Thymus (tissue), 11 donors: ENCODE measurements at regions not wholly inside any gene's neighbourhood (a gene's known extent, or its start where the extent isn't known, plus 50 kb on each side); places are given as distances from the start of the nearest gene placed in this dataset.
"Not testable (repeated sequence)": the region's sequence is repeated elsewhere in the genome, so short reads cannot be mapped to it uniquely, and the experiment has no call there.

ENCODE experiments used
- DNase-seq, 9 donors: peaks; one replicate each; pipeline ENCODE4 v3.0.0-alpha.2; 2013; ENCODE audit warnings: low spot score in 9 of 9, low read depth in 6 of 9, missing footprints in 1 of 9
- H3K27ac ChIP-seq, 2 donors: one replicate each; pipeline ENCODE4 v1.5.1; 2013; ENCODE audit warnings: control low read depth in 1 of 2, low read depth in 1 of 2, low read length in 1 of 2, mild to moderate bottlenecking in 1 of 2, moderate library complexity in 1 of 2
- H3K27me3 ChIP-seq, 2 donors: one replicate each; pipeline ENCODE4 v1.5.1; 2013; ENCODE audit warnings: low read length in 1 of 2; ENCODE audit not compliant: control insufficient read depth in 2 of 2, insufficient read depth in 1 of 2
- H3K36me3 ChIP-seq, 2 donors: one replicate each; pipeline ENCODE4 v1.5.1; 2013; ENCODE audit warnings: low read length in 1 of 2, mild to moderate bottlenecking in 1 of 2, moderate library complexity in 1 of 2; ENCODE audit not compliant: control insufficient read depth in 2 of 2, insufficient read depth in 2 of 2
- H3K4me1 ChIP-seq, 2 donors: one replicate each; pipeline ENCODE4 v1.5.1; 2013; ENCODE audit warnings: low read length in 2 of 2; ENCODE audit not compliant: control insufficient read depth in 2 of 2, insufficient read depth in 2 of 2
- H3K4me3 ChIP-seq, 2 donors: one replicate each; pipeline ENCODE4 v1.5.1; 2013; ENCODE audit warnings: low read length in 2 of 2, control low read depth in 1 of 2, mild to moderate bottlenecking in 1 of 2
- H3K9me3 ChIP-seq, 2 donors: one replicate each; pipeline ENCODE4 v1.5.1; 2013; ENCODE audit warnings: low read length in 1 of 2, mild to moderate bottlenecking in 1 of 2; ENCODE audit not compliant: control insufficient read depth in 2 of 2, insufficient read depth in 1 of 2
- WGBS: extraction: QIAGEN DNeasy Blood & Tissue Kit; methylation state at CpG from one replicate; pipeline ENCODE4 v1.1.7; 2013; 5-methylcytosine and 5-hydroxymethylcytosine counted together
- donor health status: healthy.

- no peaks in the 10 kb centered on the region for H3K36me3 ChIP-seq
- peaks cover 18 to 26% of the 10 kb centered on the region in 2 donors for H3K27me3 ChIP-seq
- no peak for DNase-seq
- 80% methylated on average over 6 of the region's 6 CpGs for WGBS
- no peak overlapping the region for H3K4me3 ChIP-seq
- H3K4me1 ChIP-seq = peaks cover 0 to 5% of the 10 kb centered on the region in 2 donors
- no peak overlapping the region for H3K27ac ChIP-seq
- H3K9me3 ChIP-seq = peaks cover 4 to 6% of the 10 kb centered on the region in 2 donors
These were observed 126.1 kb downstream of the BRD1 start for GRCh38 chr22:49701380-49702067.

DNA sequence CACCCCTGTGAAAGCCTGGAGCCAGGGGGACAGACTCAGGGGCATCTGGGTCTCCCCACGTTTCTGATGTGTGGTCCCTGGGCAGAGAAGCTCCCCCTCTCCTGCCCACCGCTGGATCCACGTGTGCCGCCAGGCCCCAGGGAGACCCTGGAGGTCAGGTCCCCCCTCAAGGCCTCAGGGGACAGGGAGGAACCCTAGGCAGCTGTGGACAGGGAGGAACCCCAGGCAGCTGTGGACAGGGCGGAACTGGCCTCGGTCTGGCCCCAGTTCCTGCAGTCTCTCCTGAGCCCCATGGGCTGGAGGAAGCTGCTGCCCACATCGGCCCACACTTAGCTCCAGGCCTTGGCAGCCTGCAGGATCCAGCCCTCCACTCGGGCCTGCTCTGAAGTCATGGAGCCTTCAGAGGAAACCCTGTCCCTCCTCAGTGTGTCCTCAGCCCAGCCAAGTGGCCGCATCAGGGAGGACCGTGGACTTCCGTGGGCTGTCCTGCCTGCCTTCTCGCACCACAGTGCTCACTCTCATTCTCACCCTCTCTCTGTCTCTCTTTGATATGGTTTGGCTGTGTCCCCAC is 127.7 kb downstream of the BRD1 start:
- Histone ChIP-seq H3K27me3 (peaks cover 11 to 17% of the 10 kb centered on the region in 2 donors), H3K9me3 (peaks cover 4% of the 10 kb centered on the region in 2 donors), H3K36me3 (no peaks in the 10 kb centered on the region), H3K4me3 (no peak overlapping the region), H3K27ac (no peak overlapping the region), H3K4me1 (no peaks in the 10 kb centered on the region)
- DNase-seq = no peak
- WGBS = 95% methylated on average over 12 of the region's 12 CpGs

DNA sequence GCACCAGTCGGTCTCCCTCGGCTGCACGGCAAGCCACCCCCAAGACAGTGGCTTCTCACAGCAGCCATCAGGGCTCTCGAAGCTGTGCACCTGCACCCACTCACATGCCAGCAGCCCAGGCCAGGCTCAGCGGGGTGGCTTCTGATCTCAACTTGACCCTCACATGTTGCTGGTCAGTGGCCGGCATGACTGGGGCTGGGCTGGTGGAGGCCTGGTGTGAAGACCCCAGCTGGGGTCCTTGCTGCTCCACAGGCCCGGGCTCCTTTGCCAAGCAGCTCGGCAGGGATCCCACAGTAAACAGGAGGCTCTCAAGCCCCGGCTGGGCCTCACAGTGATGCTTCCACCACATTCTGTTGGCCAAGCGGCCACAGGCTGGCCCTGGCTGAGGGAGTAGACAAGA is 128.2 kb downstream of the BRD1 start:
- DNase-seq = no peak
- H3K36me3 ChIP-seq = no peaks in the 10 kb centered on the region
- no peaks in the 10 kb centered on the region for H3K4me1 ChIP-seq
- no peak overlapping the region for H3K27ac ChIP-seq
- H3K27me3 ChIP-seq = peaks cover 6 to 11% of the 10 kb centered on the region in 2 donors
- WGBS = 92% methylated on average over 10 of the region's 10 CpGs
- H3K9me3 ChIP-seq = peaks cover 4% of the 10 kb centered on the region in 2 donors
- no peak overlapping the region for H3K4me3 ChIP-seq

DNA sequence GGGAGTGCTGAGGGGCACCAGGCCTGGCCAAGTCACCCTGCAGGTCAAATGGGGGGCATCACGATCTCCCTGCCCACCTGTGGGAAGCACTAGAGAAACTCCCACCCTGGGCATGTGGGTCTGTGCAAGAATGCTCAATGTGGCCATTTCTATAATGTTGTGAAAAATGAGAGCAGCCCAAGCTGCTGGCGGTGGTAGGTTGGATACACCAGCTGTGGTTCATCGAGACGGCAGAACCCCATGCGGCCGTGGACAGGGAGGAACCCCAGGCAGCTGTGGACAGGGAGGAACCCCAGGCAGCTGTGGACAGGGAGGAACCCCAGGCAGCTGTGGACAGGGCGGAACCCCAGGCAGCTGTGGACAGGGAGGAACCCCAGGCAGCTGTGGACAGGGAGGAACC is 129.1 kb downstream of the BRD1 start:
- not testable (repeated sequence) for DNase-seq, H3K27ac ChIP-seq, H3K4me1 ChIP-seq, H3K4me3 ChIP-seq, H3K9me3 ChIP-seq, H3K36me3 ChIP-seq, H3K27me3 ChIP-seq
- WGBS = 96% methylated on average over 7 of the region's 7 CpGs

GRCh38 chr22:49697047-49697446 is 130.6 kb downstream of the BRD1 start:
- WGBS = 92% methylated on average over 3 of the region's 3 CpGs
- Histone ChIP-seq H3K9me3 (peaks cover 3 to 6% of the 10 kb centered on the region in 2 donors), H3K27ac (no peak overlapping the region), H3K4me3 (no peak overlapping the region), H3K36me3 (no peaks in the 10 kb centered on the region), H3K27me3 (no peaks in the 10 kb centered on the region), H3K4me1 (no peaks in the 10 kb centered on the region)
- DNase-seq = no peak

- Histone ChIP-seq H3K27ac (no peak overlapping the region), H3K27me3 (no peaks in the 10 kb centered on the region), H3K9me3 (peaks cover 0 to 13% of the 10 kb centered on the region in 2 donors), H3K36me3 (no peaks in the 10 kb centered on the region), H3K4me1 (no peaks in the 10 kb centered on the region), H3K4me3 (no peak overlapping the region)
- no peak for DNase-seq
- 94% methylated on average over 9 of the region's 9 CpGs for WGBS
These were observed 133.0 kb downstream of the BRD1 start for GRCh38 chr22:49694462-49695260.

GRCh38 chr22:49693848-49694247 is 133.8 kb downstream of the BRD1 start:
- Histone ChIP-seq H3K9me3 (peaks cover 0 to 13% of the 10 kb centered on the region in 2 donors), H3K27me3 (no peaks in the 10 kb centered on the region), H3K27ac (no peak overlapping the region), H3K4me1 (no peaks in the 10 kb centered on the region), H3K36me3 (no peaks in the 10 kb centered on the region), H3K4me3 (no peak overlapping the region)
- no peak for DNase-seq
- 90% methylated on average over 10 of the region's 10 CpGs for WGBS

GRCh38 chr22:49693416-49693815 is 134.3 kb downstream of the BRD1 start:
- Histone ChIP-seq H3K36me3 (no peaks in the 10 kb centered on the region), H3K9me3 (peaks cover 0 to 13% of the 10 kb centered on the region in 2 donors), H3K4me1 (no peaks in the 10 kb centered on the region), H3K27me3 (no peaks in the 10 kb centered on the region), H3K4me3 (no peak overlapping the region), H3K27ac (no peak overlapping the region)
- WGBS = 92% methylated on average over 11 of the region's 11 CpGs
- no peak for DNase-seq
